Parathyroid adenoma (tissue), 2 donors: ENCODE measurements at regions not wholly inside any gene's neighbourhood (a gene's known extent, or its start where the extent isn't known, plus 50 kb on each side); places are given as distances from the start of the nearest gene placed in this dataset.

ENCODE experiments used
- H2AFZ ChIP-seq: fragments of 300-600 bp; sonication (generic); one replicate; pipeline ENCODE4 v1.7.0; 2017; ENCODE audit warnings: antibody characterized with exemption, mild to moderate bottlenecking
- H3K27ac ChIP-seq: fragments of 300-600 bp; sonication (generic); one replicate; pipeline ENCODE4 v1.7.0; 2017
- H3K27me3 ChIP-seq: fragments of 300-600 bp; sonication (generic); one replicate; pipeline ENCODE4 v1.7.0; 2017; ENCODE audit warnings: low read length; ENCODE audit not compliant: control insufficient read depth, insufficient read depth
- H3K36me3 ChIP-seq: fragments of 300-600 bp; sonication (generic); one replicate; pipeline ENCODE4 v1.7.0; 2017; ENCODE audit warnings: low read length; ENCODE audit not compliant: control insufficient read depth, insufficient read depth
- H3K4me1 ChIP-seq: fragments of 300-600 bp; sonication (generic); one replicate; pipeline ENCODE4 v1.7.0; 2017; ENCODE audit warnings: control low read depth
- H3K4me2 ChIP-seq: fragments of 300-600 bp; sonication (generic); one replicate; pipeline ENCODE4 v1.7.0; 2017; ENCODE audit warnings: low read length
- H3K4me3 ChIP-seq: fragments of 300-600 bp; sonication (generic); one replicate; pipeline ENCODE4 v1.7.0; 2017; ENCODE audit warnings: low read depth, low read length
- H3K79me2 ChIP-seq: fragments of 300-600 bp; sonication (generic); one replicate; pipeline ENCODE4 v1.7.0; 2017; ENCODE audit warnings: control low read depth
- H3K9ac ChIP-seq: fragments of 300-600 bp; sonication (generic); one replicate; pipeline ENCODE4 v1.7.0; 2017; ENCODE audit warnings: mild to moderate bottlenecking
- H3K9me3 ChIP-seq: fragments of 300-600 bp; sonication (generic); one replicate; pipeline ENCODE4 v1.7.0; 2017; ENCODE audit warnings: low read length; ENCODE audit not compliant: control insufficient read depth
- TF ChIP-seq, protein P1 (sequence below): fragments of 300-600 bp; sonication (generic); IDR thresholded peaks from one replicate; pipeline ENCODE4 v1.7.0; 2017; ENCODE audit warnings: antibody characterized with exemption, mild to moderate bottlenecking
- donor health status: primary hyperparathyroidism.

DNA sequence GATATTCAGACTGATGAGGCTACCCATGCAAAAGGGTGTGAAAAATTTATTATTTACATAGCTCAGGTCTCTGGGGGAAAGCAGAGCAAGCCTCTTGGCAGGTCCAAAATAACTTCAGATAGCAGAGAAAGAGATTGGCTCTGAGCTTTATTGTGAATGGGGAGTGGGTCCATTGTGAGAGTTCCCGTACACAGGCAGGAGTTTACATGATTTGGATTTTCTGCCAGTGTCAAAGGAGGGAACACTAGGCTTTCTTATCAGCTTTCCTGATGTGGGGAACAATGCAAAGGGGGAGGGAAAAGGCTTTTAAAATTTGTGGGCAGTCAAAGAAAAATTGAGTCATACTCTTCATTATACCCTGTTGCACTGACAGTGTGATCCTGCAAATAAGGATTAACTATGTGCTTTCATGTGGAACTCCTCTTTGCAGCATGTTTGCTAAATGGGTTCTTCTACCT is 615.0 kb upstream of the RIOK2 start:
- H3K36me3 ChIP-seq: no peaks in the 10 kb centered on the region
- TF ChIP-seq, protein P1, sequence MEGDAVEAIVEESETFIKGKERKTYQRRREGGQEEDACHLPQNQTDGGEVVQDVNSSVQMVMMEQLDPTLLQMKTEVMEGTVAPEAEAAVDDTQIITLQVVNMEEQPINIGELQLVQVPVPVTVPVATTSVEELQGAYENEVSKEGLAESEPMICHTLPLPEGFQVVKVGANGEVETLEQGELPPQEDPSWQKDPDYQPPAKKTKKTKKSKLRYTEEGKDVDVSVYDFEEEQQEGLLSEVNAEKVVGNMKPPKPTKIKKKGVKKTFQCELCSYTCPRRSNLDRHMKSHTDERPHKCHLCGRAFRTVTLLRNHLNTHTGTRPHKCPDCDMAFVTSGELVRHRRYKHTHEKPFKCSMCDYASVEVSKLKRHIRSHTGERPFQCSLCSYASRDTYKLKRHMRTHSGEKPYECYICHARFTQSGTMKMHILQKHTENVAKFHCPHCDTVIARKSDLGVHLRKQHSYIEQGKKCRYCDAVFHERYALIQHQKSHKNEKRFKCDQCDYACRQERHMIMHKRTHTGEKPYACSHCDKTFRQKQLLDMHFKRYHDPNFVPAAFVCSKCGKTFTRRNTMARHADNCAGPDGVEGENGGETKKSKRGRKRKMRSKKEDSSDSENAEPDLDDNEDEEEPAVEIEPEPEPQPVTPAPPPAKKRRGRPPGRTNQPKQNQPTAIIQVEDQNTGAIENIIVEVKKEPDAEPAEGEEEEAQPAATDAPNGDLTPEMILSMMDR: no peak
- H3K27ac ChIP-seq: no peak overlapping the region
- H3K4me2 ChIP-seq: no peak overlapping the region
- H3K4me1 ChIP-seq: no peaks in the 10 kb centered on the region
- H3K4me3 ChIP-seq: no peak overlapping the region
- H3K27me3 ChIP-seq: no peaks in the 10 kb centered on the region
- no peak overlapping the region for H3K9ac ChIP-seq
- H2AFZ ChIP-seq: no peak overlapping the region
- no peaks in the 10 kb centered on the region for H3K79me2 ChIP-seq
- H3K9me3 ChIP-seq: no peaks in the 10 kb centered on the region

DNA sequence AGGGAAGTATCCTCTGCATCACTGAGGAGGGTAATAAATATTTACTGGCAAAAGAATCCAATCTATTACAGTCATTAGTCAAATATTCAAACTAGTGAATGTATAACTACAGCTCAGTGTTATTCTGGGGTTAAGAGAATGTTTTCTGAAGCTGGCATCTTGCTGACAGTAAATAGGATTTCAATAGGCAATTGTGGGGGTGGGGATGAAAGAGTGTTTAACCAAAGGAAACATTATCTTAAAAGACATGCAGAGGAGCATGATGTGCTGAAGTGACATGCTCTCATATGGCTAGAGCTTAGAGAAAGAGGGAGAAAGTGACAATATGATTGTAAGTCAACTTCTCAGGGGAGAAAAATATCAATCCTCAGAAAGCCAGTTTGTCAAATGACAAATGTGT is 618.4 kb upstream of the RIOK2 start:
- H3K36me3 ChIP-seq: no peaks in the 10 kb centered on the region
- H3K79me2 ChIP-seq: no peaks in the 10 kb centered on the region
- H3K4me2 ChIP-seq: no peak overlapping the region

DNA sequence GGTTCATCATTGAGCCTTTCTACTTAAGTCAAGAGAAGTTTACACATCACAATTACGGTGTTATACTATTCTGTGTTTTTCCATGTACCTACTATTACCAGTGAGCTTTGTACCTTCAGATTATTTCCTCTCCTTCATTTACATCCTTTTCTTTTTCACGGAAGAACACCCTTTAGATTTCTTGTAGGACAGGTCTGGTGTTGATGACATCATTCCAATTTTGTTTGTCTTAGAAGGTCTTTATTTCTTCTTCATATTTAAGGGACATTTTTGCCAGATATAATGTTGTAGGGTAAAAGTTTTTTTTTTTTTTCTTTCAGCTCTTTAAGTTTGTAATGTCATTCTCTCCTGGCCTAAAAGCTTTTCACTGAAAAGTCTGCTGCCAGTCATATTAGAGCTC is 637.1 kb upstream of the RIOK2 start:
- TF ChIP-seq, protein P1: no peak
- no peaks in the 10 kb centered on the region for H3K27me3 ChIP-seq
- no peaks in the 10 kb centered on the region for H3K79me2 ChIP-seq
- H3K9ac ChIP-seq: no peak overlapping the region
- H3K4me3 ChIP-seq: no peak overlapping the region
- H3K9me3 ChIP-seq: no peaks in the 10 kb centered on the region
- no peak overlapping the region for H3K4me2 ChIP-seq
- H2AFZ ChIP-seq: no peak overlapping the region
- no peaks in the 10 kb centered on the region for H3K4me1 ChIP-seq
- H3K36me3 ChIP-seq: no peaks in the 10 kb centered on the region
- H3K27ac ChIP-seq: no peak overlapping the region

More for the DNA sequence above, 618.4 kb upstream of the RIOK2 start:
- no peak overlapping the region for H3K27ac ChIP-seq
- no peak overlapping the region for H3K9ac ChIP-seq
- no peaks in the 10 kb centered on the region for H3K4me1 ChIP-seq
- H3K9me3 ChIP-seq: no peaks in the 10 kb centered on the region
- TF ChIP-seq, protein P1: no peak
- H3K27me3 ChIP-seq: no peaks in the 10 kb centered on the region
- H2AFZ ChIP-seq: no peak overlapping the region
- H3K4me3 ChIP-seq: no peak overlapping the region

DNA sequence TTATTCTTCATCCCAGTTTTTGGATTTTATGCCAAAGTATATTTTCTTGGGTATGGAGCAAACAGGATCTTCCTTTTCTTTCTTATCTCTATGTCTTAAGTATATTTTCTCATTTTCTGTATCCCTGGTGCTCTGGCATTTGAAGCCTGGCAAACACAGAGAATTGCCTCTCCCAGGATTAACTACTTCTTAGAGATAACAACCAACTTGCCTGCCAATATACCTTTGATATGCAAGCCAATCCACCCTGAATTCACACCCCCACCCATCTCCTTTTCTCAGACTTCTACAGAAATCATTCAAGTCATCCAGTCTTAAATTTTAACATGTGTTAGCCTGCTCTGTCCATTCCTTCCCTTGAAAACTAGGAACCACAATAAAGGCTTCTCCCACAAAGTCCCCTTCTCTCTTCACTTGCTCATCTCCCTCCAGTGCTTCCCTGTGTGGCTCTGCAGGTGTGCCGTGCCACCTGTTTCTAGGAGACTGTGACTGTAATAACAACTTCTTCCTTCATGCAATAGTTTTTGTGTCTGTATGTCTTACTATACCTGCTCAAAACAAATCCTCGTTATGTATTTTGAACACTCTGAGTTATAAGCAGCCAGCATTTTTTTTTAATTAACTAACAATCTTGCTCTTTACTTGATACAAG is 649.7 kb upstream of the RIOK2 start:
- no peaks in the 10 kb centered on the region for H3K36me3 ChIP-seq
- TF ChIP-seq, protein P1: no peak

DNA sequence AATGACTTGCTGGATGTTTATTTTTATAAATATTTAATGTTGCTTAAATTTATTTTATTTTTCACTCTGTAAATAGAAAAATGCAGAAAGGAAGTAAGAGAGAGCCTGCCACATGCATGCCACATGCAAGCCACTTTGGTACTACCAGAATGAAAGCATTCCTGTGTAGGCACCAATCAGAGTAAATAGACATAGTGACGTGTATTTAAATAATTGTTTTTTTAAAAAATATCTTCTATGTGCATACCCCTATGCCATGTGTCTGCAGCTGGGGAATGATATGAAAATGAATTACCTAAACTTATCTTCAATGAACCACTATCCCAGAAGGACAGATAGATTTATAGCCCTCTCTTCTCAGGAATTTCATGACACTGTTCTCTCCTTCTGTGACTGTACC is 651.5 kb upstream of the RIOK2 start:
- Histone ChIP-seq H3K4me1 (no peaks in the 10 kb centered on the region), H3K79me2 (no peaks in the 10 kb centered on the region), H3K27ac (no peak overlapping the region), H3K4me3 (no peak overlapping the region), H3K4me2 (no peak overlapping the region), H3K27me3 (no peaks in the 10 kb centered on the region), H3K36me3 (no peaks in the 10 kb centered on the region), H3K9me3 (no peaks in the 10 kb centered on the region), H3K9ac (no peak overlapping the region), H2AFZ (no peak overlapping the region)
- TF ChIP-seq, protein P1: no peak

More for the DNA sequence above, 649.7 kb upstream of the RIOK2 start:
- Histone ChIP-seq H3K27ac (no peak overlapping the region), H2AFZ (no peak overlapping the region), H3K27me3 (no peaks in the 10 kb centered on the region), H3K9ac (no peak overlapping the region), H3K4me3 (no peak overlapping the region), H3K4me1 (no peaks in the 10 kb centered on the region), H3K9me3 (no peaks in the 10 kb centered on the region), H3K79me2 (no peaks in the 10 kb centered on the region), H3K4me2 (no peak overlapping the region)
